ENCODE measurements at regions not wholly inside any gene's neighbourhood (a gene's known extent, or its start where the extent isn't known, plus 50 kb on each side); places are given as distances from the start of the nearest gene placed in this dataset.

DNA sequence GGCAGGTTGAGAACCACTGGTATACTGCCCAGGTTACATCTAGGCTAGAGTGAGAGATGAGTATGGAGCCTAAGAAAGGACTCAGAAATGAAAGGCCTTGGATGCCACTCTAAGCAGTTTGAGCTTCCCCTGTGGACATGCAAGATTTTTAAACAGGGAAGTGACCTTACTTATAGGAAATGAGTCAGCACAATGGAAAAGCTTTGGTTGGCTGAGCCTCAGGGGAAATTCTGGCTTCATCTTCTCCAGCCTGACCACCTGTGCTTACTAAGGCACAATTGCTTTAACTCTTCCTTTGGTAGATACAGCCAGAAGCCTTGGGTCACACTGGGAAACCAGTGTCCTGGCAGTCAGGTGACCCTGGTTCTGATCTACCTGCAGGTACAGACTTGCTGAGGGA lies 380.2 kb upstream of the ZNF462 start (continued):
- TF ChIP-seq ZBTB43 (CRISPR knock-in tag; IDR thresholded peaks at IDR 0.05) (no peak), ATF2 (CRISPR knock-in tag; IDR thresholded peaks at IDR 0.05; ENCODE audit: borderline replicate concordance, low read depth) (no peak), MYBL2 (CRISPR knock-in tag; IDR thresholded peaks at IDR 0.05) (no peak), ZNF425 (CRISPR knock-in tag; conservative IDR thresholded peaks at IDR 0.05) (no peak), GTF2I (CRISPR knock-in tag; conservative IDR thresholded peaks at IDR 0.05) (no peak), NR2C2 (CRISPR knock-in tag; IDR thresholded peaks at IDR 0.05) (no peak), ZNF232 (CRISPR knock-in tag; IDR thresholded peaks at IDR 0.05) (no peak), ZNF396 (CRISPR knock-in tag; IDR thresholded peaks at IDR 0.05; ENCODE audit: borderline replicate concordance) (no peak)
- TF ChIP-seq, protein P1, sequence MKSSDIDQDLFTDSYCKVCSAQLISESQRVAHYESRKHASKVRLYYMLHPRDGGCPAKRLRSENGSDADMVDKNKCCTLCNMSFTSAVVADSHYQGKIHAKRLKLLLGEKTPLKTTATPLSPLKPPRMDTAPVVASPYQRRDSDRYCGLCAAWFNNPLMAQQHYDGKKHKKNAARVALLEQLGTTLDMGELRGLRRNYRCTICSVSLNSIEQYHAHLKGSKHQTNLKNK (CRISPR knock-in tag; IDR thresholded peaks at IDR 0.05): no peak

DNA sequence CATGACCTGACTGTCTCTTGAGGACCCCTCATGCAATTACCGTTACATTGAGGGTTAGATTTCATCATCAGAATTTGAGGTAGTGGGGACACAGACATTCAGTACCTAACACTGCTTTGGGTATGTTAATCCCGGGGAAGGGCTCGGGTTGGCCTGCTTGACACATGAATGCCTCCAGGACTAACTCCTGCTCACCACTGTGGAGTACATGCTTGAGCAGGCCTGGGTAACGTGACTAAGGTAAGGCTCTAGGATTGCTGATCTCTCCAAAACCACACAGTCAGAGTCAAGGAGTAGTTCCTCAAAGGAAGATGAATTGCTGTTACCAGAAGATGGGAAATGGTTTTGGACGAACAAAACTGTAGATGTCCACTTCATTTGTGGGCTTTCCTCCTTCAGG lies 376.3 kb upstream of the ZNF462 start:
- Mint-ChIP-seq H3K27me3 (ENCODE audit: low read depth) (no peaks in the 10 kb centered on the region; the same call in 1 of the 2 replicates), H3K9me3 (peaks cover 20% of the 10 kb centered on the region), H3K27ac (no peak overlapping the region), H3K4me3 (no peak overlapping the region), H3K36me3 (0 out of 2 replicates have a peak, but pooled peaks cover 3% of the 10 kb centered on the region), H3K4me1 (peaks cover 4% of the 10 kb centered on the region; the same call in 1 of the 2 replicates)
- DNase-seq (ENCODE audit: low spot score): no peak
- ChIA-PET POLR2A (no interaction called here), CTCF (no interaction called here)
- no peak for ATAC-seq
- TF ChIP-seq, protein P2, sequence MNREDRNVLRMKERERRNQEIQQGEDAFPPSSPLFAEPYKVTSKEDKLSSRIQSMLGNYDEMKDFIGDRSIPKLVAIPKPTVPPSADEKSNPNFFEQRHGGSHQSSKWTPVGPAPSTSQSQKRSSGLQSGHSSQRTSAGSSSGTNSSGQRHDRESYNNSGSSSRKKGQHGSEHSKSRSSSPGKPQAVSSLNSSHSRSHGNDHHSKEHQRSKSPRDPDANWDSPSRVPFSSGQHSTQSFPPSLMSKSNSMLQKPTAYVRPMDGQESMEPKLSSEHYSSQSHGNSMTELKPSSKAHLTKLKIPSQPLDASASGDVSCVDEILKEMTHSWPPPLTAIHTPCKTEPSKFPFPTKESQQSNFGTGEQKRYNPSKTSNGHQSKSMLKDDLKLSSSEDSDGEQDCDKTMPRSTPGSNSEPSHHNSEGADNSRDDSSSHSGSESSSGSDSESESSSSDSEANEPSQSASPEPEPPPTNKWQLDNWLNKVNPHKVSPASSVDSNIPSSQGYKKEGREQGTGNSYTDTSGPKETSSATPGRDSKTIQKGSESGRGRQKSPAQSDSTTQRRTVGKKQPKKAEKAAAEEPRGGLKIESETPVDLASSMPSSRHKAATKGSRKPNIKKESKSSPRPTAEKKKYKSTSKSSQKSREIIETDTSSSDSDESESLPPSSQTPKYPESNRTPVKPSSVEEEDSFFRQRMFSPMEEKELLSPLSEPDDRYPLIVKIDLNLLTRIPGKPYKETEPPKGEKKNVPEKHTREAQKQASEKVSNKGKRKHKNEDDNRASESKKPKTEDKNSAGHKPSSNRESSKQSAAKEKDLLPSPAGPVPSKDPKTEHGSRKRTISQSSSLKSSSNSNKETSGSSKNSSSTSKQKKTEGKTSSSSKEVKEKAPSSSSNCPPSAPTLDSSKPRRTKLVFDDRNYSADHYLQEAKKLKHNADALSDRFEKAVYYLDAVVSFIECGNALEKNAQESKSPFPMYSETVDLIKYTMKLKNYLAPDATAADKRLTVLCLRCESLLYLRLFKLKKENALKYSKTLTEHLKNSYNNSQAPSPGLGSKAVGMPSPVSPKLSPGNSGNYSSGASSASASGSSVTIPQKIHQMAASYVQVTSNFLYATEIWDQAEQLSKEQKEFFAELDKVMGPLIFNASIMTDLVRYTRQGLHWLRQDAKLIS (CRISPR knock-in tag; IDR thresholded peaks at IDR 0.05; ENCODE audit: borderline replicate concordance): no peak
- TF ChIP-seq ZNF121 (CRISPR knock-in tag; IDR thresholded peaks at IDR 0.05): no peak
- no peak for TF ChIP-seq ATF2 (CRISPR knock-in tag; IDR thresholded peaks at IDR 0.05; ENCODE audit: borderline replicate concordance, low read depth)
- TF ChIP-seq, protein P3, sequence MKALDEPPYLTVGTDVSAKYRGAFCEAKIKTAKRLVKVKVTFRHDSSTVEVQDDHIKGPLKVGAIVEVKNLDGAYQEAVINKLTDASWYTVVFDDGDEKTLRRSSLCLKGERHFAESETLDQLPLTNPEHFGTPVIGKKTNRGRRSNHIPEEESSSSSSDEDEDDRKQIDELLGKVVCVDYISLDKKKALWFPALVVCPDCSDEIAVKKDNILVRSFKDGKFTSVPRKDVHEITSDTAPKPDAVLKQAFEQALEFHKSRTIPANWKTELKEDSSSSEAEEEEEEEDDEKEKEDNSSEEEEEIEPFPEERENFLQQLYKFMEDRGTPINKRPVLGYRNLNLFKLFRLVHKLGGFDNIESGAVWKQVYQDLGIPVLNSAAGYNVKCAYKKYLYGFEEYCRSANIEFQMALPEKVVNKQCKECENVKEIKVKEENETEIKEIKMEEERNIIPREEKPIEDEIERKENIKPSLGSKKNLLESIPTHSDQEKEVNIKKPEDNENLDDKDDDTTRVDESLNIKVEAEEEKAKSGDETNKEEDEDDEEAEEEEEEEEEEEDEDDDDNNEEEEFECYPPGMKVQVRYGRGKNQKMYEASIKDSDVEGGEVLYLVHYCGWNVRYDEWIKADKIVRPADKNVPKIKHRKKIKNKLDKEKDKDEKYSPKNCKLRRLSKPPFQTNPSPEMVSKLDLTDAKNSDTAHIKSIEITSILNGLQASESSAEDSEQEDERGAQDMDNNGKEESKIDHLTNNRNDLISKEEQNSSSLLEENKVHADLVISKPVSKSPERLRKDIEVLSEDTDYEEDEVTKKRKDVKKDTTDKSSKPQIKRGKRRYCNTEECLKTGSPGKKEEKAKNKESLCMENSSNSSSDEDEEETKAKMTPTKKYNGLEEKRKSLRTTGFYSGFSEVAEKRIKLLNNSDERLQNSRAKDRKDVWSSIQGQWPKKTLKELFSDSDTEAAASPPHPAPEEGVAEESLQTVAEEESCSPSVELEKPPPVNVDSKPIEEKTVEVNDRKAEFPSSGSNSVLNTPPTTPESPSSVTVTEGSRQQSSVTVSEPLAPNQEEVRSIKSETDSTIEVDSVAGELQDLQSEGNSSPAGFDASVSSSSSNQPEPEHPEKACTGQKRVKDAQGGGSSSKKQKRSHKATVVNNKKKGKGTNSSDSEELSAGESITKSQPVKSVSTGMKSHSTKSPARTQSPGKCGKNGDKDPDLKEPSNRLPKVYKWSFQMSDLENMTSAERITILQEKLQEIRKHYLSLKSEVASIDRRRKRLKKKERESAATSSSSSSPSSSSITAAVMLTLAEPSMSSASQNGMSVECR (CRISPR knock-in tag; IDR thresholded peaks at IDR 0.05; ENCODE audit: borderline replicate concordance): no peak
- TF ChIP-seq, protein P4, sequence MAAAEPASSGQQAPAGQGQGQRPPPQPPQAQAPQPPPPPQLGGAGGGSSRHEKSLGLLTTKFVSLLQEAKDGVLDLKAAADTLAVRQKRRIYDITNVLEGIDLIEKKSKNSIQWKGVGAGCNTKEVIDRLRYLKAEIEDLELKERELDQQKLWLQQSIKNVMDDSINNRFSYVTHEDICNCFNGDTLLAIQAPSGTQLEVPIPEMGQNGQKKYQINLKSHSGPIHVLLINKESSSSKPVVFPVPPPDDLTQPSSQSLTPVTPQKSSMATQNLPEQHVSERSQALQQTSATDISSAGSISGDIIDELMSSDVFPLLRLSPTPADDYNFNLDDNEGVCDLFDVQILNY (CRISPR knock-in tag; IDR thresholded peaks at IDR 0.05): no peak
- TF ChIP-seq, protein P5, sequence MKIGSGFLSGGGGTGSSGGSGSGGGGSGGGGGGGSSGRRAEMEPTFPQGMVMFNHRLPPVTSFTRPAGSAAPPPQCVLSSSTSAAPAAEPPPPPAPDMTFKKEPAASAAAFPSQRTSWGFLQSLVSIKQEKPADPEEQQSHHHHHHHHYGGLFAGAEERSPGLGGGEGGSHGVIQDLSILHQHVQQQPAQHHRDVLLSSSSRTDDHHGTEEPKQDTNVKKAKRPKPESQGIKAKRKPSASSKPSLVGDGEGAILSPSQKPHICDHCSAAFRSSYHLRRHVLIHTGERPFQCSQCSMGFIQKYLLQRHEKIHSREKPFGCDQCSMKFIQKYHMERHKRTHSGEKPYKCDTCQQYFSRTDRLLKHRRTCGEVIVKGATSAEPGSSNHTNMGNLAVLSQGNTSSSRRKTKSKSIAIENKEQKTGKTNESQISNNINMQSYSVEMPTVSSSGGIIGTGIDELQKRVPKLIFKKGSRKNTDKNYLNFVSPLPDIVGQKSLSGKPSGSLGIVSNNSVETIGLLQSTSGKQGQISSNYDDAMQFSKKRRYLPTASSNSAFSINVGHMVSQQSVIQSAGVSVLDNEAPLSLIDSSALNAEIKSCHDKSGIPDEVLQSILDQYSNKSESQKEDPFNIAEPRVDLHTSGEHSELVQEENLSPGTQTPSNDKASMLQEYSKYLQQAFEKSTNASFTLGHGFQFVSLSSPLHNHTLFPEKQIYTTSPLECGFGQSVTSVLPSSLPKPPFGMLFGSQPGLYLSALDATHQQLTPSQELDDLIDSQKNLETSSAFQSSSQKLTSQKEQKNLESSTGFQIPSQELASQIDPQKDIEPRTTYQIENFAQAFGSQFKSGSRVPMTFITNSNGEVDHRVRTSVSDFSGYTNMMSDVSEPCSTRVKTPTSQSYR (CRISPR knock-in tag; IDR thresholded peaks at IDR 0.05): no peak
- no peak for TF ChIP-seq ATF1 (CRISPR knock-in tag; IDR thresholded peaks at IDR 0.05)
- no peak for TF ChIP-seq RELA (CRISPR knock-in tag; IDR thresholded peaks at IDR 0.05; ENCODE audit: borderline replicate concordance)
- TF ChIP-seq MYBL2 (CRISPR knock-in tag; IDR thresholded peaks at IDR 0.05): no peak

Data from WTC11 (cell line).